ENCODE measurements at regions not wholly inside any gene's neighbourhood (a gene's known extent, or its start where the extent isn't known, plus 50 kb on each side); places are given as distances from the start of the nearest gene placed in this dataset.

- TF ChIP-seq CTCF (conservative IDR thresholded peaks at IDR 0.05 in 1 of 2, IDR thresholded peaks at IDR 0.05 in 1 of 2; ENCODE audit: low read depth in 1 of 2, low read length in 2 of 2) = no peak
- TF ChIP-seq EZH2 (IDR thresholded peaks at IDR 0.05; ENCODE audit: low read length, missing control alignments) = no peak
Measured at GRCh38 chr4:188650516-188650915, 511.3 kb downstream of the TRIML1 start.

Data from fibroblast of lung (primary cell).